Body of pancreas (tissue), 4 donors: ENCODE measurements at regions not wholly inside any gene's neighbourhood (a gene's known extent, or its start where the extent isn't known, plus 50 kb on each side); places are given as distances from the start of the nearest gene placed in this dataset.

Experiments
- ATAC-seq: fragments of 150-250 bp; one replicate; pipeline ENCODE4 v1.9.1; 2016
- DNase-seq, 4 donors: peaks; one replicate each; pipeline ENCODE4 v3.0.0-alpha.2; 2019
- H3K27ac ChIP-seq, 4 donors: fragments of 200-600 bp; sonication (generic); 1 replicate in 3 of 4; 2 replicates in 1 of 4; pipeline versions ENCODE4 v1.5.1 to v1.6.1; 2016 to 2019; ENCODE audit warnings: mild to moderate bottlenecking in 1 of 4, mixed read lengths in 1 of 4, moderate library complexity in 1 of 4
- H3K27me3 ChIP-seq, 2 donors: fragments of 200-600 bp; sonication (generic); one replicate each; pipeline ENCODE4 v1.6.0; 2016; ENCODE audit warnings: mild to moderate bottlenecking in 1 of 2
- H3K36me3 ChIP-seq, 2 donors: fragments of 200-600 bp; sonication (generic); replicated peaks in 1 of 2; 2 replicates each; pipeline ENCODE4 v1.5.1; 2016; ENCODE audit warnings: low read depth in 2 of 2; ENCODE audit not compliant: insufficient read depth in 1 of 2
- H3K4me1 ChIP-seq: fragments of 200-600 bp; sonication (generic); one replicate; pipeline ENCODE4 v1.6.0; 2016
- H3K4me3 ChIP-seq, 2 donors: fragments of 200-600 bp; sonication (generic); 1 replicate in 1 of 2; 2 replicates in 1 of 2; pipeline ENCODE4 v1.5.1; 2016 to 2019
- H3K9me3 ChIP-seq, 3 donors: fragments of 200-600 bp; sonication (generic); 1 replicate in 2 of 3; 2 replicates in 1 of 3; pipeline ENCODE4 v1.5.1; 2016
- POLR2A ChIP-seq, 3 donors: fragments of 450-650 bp; IDR thresholded peaks; one replicate each; pipeline ENCODE4 v1.6.1; 2016; ENCODE audit warnings: antibody characterized with exemption in 3 of 3, mild to moderate bottlenecking in 2 of 3
- whole genome bisulfite sequencing, 2 donors: methylation state at CpG; one replicate each; pipeline ENCODE4 v1.1.5; 2017; 5-methylcytosine and 5-hydroxymethylcytosine counted together
- intact Hi-C: fragments of 100-400 bp; cut with DNase I; formaldehyde crosslinking; loops from one replicate; pipeline ENCODE4 v1.15.1; 2023
- TF ChIP-seq, protein P1 (sequence below), 7 experiments: fragments of 450-650 bp in 4 of 7; fragments of 200-600 bp in 3 of 7; sonication (generic) in 3 of 7; IDR thresholded peaks; one replicate each; pipeline ENCODE4 v1.5.1; 2016 to 2019; ENCODE audit warnings: antibody characterized with exemption in 7 of 7

DNA sequence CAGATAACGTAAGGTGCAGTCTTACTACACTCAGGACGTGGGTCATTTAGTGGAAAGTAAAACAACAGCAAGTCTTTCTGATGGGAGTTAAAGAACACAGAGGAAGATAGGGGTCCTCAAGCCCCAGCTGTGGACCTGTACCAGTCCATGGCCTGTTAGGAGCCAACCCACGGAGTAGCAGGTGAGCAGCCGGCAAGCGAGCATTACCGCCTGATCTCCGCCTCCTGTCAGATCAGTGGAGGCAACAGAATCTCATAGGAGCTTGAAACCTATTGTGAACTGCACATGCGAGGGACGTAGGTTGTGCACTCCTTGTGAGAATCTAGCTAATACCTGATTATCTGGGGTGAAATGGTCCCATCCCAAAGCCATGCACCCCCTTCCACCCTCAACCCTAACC, 1180.8 kb downstream of the FSTL5 start:
- no peak overlapping the region for H3K27ac ChIP-seq
- no peaks in the 10 kb centered on the region for H3K9me3 ChIP-seq
- no peak for DNase-seq
- no peaks in the 10 kb centered on the region for H3K36me3 ChIP-seq
- TF ChIP-seq POLR2A (IDR thresholded peaks at IDR 0.05), result no peak
- TF ChIP-seq, protein P1, sequence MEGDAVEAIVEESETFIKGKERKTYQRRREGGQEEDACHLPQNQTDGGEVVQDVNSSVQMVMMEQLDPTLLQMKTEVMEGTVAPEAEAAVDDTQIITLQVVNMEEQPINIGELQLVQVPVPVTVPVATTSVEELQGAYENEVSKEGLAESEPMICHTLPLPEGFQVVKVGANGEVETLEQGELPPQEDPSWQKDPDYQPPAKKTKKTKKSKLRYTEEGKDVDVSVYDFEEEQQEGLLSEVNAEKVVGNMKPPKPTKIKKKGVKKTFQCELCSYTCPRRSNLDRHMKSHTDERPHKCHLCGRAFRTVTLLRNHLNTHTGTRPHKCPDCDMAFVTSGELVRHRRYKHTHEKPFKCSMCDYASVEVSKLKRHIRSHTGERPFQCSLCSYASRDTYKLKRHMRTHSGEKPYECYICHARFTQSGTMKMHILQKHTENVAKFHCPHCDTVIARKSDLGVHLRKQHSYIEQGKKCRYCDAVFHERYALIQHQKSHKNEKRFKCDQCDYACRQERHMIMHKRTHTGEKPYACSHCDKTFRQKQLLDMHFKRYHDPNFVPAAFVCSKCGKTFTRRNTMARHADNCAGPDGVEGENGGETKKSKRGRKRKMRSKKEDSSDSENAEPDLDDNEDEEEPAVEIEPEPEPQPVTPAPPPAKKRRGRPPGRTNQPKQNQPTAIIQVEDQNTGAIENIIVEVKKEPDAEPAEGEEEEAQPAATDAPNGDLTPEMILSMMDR (IDR thresholded peaks at IDR 0.05), result no peak
- 87% methylated on average over 8 to 9 of the region's 9 CpGs for WGBS, 2 donors
- no peaks in the 10 kb centered on the region for H3K27me3 ChIP-seq
- no peaks in the 10 kb centered on the region for H3K4me1 ChIP-seq
- ATAC-seq, result no peak
- H3K4me3 ChIP-seq, result no peak overlapping the region
- intact Hi-C loops, result no loop called here

DNA sequence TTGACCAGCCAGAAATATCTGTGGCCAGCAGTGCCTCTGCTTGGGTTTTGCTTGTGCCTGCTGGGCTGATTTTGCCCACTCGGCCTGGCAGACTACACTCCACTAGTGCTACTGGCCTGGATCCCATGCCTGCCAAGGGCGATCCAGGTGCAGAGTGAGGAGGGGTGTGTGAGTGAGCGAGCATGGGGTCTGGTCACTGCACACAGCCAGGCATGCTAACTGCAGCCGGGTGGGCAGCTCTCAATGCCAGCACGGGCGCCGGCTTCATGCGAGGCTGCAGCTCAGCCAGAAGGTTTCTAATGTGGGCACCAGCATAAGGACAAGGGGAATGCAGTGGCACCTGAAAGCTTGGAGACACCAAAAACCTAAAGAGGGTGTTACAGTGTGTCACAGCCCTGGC, 1161.4 kb downstream of the FSTL5 start:
- TF ChIP-seq, protein P1 (IDR thresholded peaks at IDR 0.05), result no peak
- TF ChIP-seq POLR2A (IDR thresholded peaks at IDR 0.05), result no peak
- Histone ChIP-seq H3K36me3 (no peaks in the 10 kb centered on the region), H3K27ac (no peak overlapping the region), H3K27me3 (no peaks in the 10 kb centered on the region), H3K4me1 (no peaks in the 10 kb centered on the region), H3K4me3 (no peak overlapping the region), H3K9me3 (peaks cover 0 to 15% (median 0%) of the 10 kb centered on the region in 3 donors)
- DNase-seq (no peak), ATAC-seq (no peak)
- intact Hi-C loops, result no loop called here
- 84 to 88% methylated on average over 8 of the region's 8 CpGs for WGBS, 2 donors

DNA sequence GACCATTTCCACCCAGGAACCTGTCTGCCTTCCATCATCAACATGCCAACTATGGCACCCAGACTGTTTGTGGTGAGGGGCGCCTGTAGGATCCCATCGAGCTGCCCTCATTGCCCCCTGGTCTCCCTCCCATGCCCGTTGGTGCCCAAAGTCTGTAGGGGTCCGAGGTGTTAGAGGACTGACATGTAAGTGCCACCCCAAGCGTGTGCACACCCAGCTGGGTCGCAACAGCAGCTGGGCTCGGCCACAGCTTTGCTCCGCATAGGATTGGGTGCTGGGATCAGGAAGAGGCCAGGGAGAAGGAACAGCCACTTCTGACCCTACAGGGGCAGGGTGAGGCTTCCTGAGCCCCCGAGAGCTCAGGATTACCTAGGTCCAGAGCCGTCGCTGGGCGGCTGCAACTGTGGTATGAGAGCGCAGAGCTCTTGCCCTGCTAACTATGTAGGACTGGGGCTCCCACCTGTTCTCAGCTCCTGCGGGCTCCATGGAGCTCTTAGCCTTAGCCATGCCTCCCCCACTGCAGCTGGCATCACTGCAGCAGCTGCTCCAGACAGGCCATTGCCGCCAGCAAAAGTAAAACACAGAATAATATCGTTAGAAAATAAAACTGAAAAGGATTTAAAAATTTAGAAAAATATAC, 1160.3 kb downstream of the FSTL5 start:
- Histone ChIP-seq H3K27ac (no peak overlapping the region), H3K4me1 (no peaks in the 10 kb centered on the region), H3K36me3 (no peaks in the 10 kb centered on the region), H3K9me3 (peaks cover 0 to 15% (median 0%) of the 10 kb centered on the region in 3 donors), H3K4me3 (no peak overlapping the region), H3K27me3 (no peaks in the 10 kb centered on the region)
- 86 to 88% methylated on average over 11 to 16 of the region's 16 CpGs for WGBS, 2 donors
- TF ChIP-seq POLR2A (IDR thresholded peaks at IDR 0.05), result no peak
- TF ChIP-seq, protein P1 (IDR thresholded peaks at IDR 0.05), result no peak
- intact Hi-C loops, result no loop called here
- ATAC-seq, result no peak
- DNase-seq, result no peak

DNA sequence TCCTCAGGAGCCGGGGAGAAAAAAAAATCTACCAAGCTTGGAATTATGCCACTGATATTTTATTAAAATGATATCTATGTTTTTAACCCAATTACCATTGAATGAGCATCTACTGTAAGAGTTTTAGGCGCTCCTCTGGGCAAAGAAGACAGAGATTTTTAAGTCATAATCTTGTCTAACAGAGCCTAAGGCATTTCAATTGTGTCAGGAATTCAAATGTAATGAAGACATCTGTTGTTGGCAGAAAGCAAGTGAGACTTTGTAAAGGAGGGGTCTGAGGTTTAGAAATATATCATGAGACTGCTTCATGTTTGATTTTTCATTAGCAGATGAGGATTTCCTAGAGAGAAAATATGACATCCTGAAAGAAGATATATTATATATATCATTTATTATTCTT, 1158.1 kb downstream of the FSTL5 start:
- H3K4me3 ChIP-seq, result no peak overlapping the region
- H3K4me1 ChIP-seq, result no peaks in the 10 kb centered on the region
- no peaks in the 10 kb centered on the region for H3K36me3 ChIP-seq
- H3K27me3 ChIP-seq, result no peaks in the 10 kb centered on the region
- H3K27ac ChIP-seq, result no peak overlapping the region
- intact Hi-C loops, result no loop called here
- H3K9me3 ChIP-seq, result peaks cover 0 to 15% (median 0%) of the 10 kb centered on the region in 3 donors
- no peak for ATAC-seq
- no peak for DNase-seq
- TF ChIP-seq, protein P1 (IDR thresholded peaks at IDR 0.05), result no peak
- TF ChIP-seq POLR2A (IDR thresholded peaks at IDR 0.05), result no peak
- 40 to 73% methylated on average over 2 of the region's 2 CpGs for WGBS, 2 donors

DNA sequence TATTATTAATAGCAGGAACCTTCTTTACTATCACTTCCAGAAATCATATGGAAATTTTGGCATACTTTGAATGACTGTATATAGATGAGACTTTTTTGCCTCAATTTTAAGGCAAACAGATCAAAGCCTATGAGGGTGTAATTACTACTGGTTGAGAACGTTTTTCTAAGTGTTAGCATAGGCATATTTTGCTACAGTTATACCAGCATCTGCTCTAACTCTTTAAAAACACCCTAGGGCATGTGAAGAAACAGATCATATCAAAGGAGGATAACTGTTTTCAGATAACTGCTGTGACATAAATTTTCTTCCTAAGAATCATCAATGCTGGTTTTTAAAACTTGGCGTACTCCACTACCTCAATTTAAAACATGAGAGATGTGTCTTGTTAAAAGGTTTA, 1155.3 kb downstream of the FSTL5 start:
- WGBS, 2 donors, result 59 to 62% methylated on average over 2 of the region's 2 CpGs
- TF ChIP-seq, protein P1 (IDR thresholded peaks at IDR 0.05), result no peak
- no peak for TF ChIP-seq POLR2A (IDR thresholded peaks at IDR 0.05)
- DNase-seq (no peak), ATAC-seq (no peak)
- Histone ChIP-seq H3K27me3 (no peaks in the 10 kb centered on the region), H3K36me3 (no peaks in the 10 kb centered on the region), H3K27ac (no peak overlapping the region), H3K4me1 (no peaks in the 10 kb centered on the region), H3K4me3 (no peak overlapping the region), H3K9me3 (peaks cover 0 to 1% (median 0%) of the 10 kb centered on the region in 3 donors)
- intact Hi-C loops, result no loop called here
